Endothelial cell of umbilical vein (primary cell): ENCODE measurements at regions not wholly inside any gene's neighbourhood (a gene's known extent, or its start where the extent isn't known, plus 50 kb on each side); places are given as distances from the start of the nearest gene placed in this dataset.

Experiments
- POLR2AphosphoS5 ChIP-seq: IDR thresholded peaks from 2 replicates; pipeline ENCODE4 v1.6.1; 2012; ENCODE audit warnings: low read depth, mild to moderate bottlenecking, control low read depth, low read length, moderate library complexity; ENCODE audit not compliant: insufficient read depth
- TF ChIP-seq, protein P1 (sequence below), 2 donors: IDR thresholded peaks; 1 replicate in 1 of 2; 2 replicates in 1 of 2; pipeline ENCODE4 v1.5.1; 2011; ENCODE audit warnings: low read length in 2 of 2, mild to moderate bottlenecking in 2 of 2, moderate library complexity in 2 of 2, control low read depth in 1 of 2, inconsistent platforms in 1 of 2, low read depth in 1 of 2; ENCODE audit not compliant: insufficient read depth in 1 of 2; ENCODE audit errors: extremely low read depth in 1 of 2

- TF ChIP-seq, protein P1, sequence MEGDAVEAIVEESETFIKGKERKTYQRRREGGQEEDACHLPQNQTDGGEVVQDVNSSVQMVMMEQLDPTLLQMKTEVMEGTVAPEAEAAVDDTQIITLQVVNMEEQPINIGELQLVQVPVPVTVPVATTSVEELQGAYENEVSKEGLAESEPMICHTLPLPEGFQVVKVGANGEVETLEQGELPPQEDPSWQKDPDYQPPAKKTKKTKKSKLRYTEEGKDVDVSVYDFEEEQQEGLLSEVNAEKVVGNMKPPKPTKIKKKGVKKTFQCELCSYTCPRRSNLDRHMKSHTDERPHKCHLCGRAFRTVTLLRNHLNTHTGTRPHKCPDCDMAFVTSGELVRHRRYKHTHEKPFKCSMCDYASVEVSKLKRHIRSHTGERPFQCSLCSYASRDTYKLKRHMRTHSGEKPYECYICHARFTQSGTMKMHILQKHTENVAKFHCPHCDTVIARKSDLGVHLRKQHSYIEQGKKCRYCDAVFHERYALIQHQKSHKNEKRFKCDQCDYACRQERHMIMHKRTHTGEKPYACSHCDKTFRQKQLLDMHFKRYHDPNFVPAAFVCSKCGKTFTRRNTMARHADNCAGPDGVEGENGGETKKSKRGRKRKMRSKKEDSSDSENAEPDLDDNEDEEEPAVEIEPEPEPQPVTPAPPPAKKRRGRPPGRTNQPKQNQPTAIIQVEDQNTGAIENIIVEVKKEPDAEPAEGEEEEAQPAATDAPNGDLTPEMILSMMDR (IDR thresholded peaks at IDR 0.05; ENCODE audit: extremely low read depth in 1 of 2, insufficient read depth in 1 of 2, low read depth in 1 of 2, low read length in 2 of 2): no peak
- no peak for TF ChIP-seq POLR2AphosphoS5
Measured at GRCh38 chr13:37273836-37274235, 168.4 kb upstream of the CSNK1A1L start.
